GM12878 (cell line): ENCODE measurements at regions not wholly inside any gene's neighbourhood (a gene's known extent, or its start where the extent isn't known, plus 50 kb on each side); places are given as distances from the start of the nearest gene placed in this dataset.

ENCODE experiments used
- CTCF ChIP-seq, 3 experiments: IDR thresholded peaks in 2 of 3; conservative IDR thresholded peaks in 1 of 3; 2 replicates each; pipeline ENCODE4 v1.5.1; 2011; ENCODE audit warnings: low read depth in 3 of 3, low read length in 3 of 3, mild to moderate bottlenecking in 3 of 3, control low read depth in 2 of 3, moderate library complexity in 2 of 3, inconsistent platforms in 1 of 3, mixed read lengths in 1 of 3; ENCODE audit not compliant: control insufficient read depth in 2 of 3, insufficient read depth in 1 of 3; ENCODE audit errors: extremely low read depth in 1 of 3
- EZH2 ChIP-seq: IDR thresholded peaks from 2 replicates; pipeline ENCODE4 v1.6.1; 2012; ENCODE audit warnings: low read depth, mild to moderate bottlenecking, control low read depth, inconsistent platforms, low read length, borderline replicate concordance; ENCODE audit not compliant: control insufficient read depth
- HCFC1 ChIP-seq: fragments of 150-350 bp; IDR thresholded peaks from 2 replicates; pipeline ENCODE4 v1.6.1; 2014; ENCODE audit warnings: low read length
- KAT2A ChIP-seq: conservative IDR thresholded peaks from 2 replicates; pipeline ENCODE4 v1.6.1; 2011; ENCODE audit warnings: low read depth, low read length; ENCODE audit not compliant: control insufficient read depth
- KDM1A ChIP-seq: fragments of 200-600 bp; sonication (generic); IDR thresholded peaks from 2 replicates; pipeline ENCODE4 v1.6.1; 2016; ENCODE audit warnings: borderline replicate concordance
- SMARCA5 ChIP-seq: fragments of 450-650 bp; IDR thresholded peaks from 2 replicates; pipeline ENCODE4 v1.6.1; 2017; ENCODE audit warnings: mild to moderate bottlenecking
- SMC3 ChIP-seq: IDR thresholded peaks from 2 replicates; pipeline ENCODE4 v1.6.1; 2011; ENCODE audit warnings: low read length, improper control_type of control experiment, borderline replicate concordance
- TCF7 ChIP-seq: IDR thresholded peaks from 2 replicates; pipeline ENCODE4 v1.6.1; 2014; ENCODE audit warnings: antibody characterized with exemption, borderline replicate concordance

GRCh38 chr6:164378330-164378729 is 931.1 kb downstream of the C6orf118 start:
- no peak for TF ChIP-seq SMC3
- TF ChIP-seq EZH2: no peak
- no peak for TF ChIP-seq CTCF (IDR thresholded peaks at IDR 0.05 in 2 of 3, conservative IDR thresholded peaks at IDR 0.05 in 1 of 3; ENCODE audit: control insufficient read depth in 2 of 3, extremely low read depth in 1 of 3, insufficient read depth in 1 of 3, low read depth in 3 of 3, low read length in 3 of 3)
- TF ChIP-seq KDM1A: no peak
- no peak for TF ChIP-seq HCFC1
- TF ChIP-seq TCF7: no peak
- no peak for TF ChIP-seq KAT2A
- no peak for TF ChIP-seq SMARCA5
